HEK293 (cell line): ENCODE measurements at regions not wholly inside any gene's neighbourhood (a gene's known extent, or its start where the extent isn't known, plus 50 kb on each side); places are given as distances from the start of the nearest gene placed in this dataset.

Experiments used
- CTCF ChIA-PET: fragments of 350-600 bp; formaldehyde crosslinking; extraction: SDS; loops from one replicate; lab custom pipeline; 2021; ENCODE audit warnings: antibody characterized with exemption; lab: Yijun Ruan, JAX
- POLR2A ChIA-PET: fragments of 300-600 bp; formaldehyde crosslinking; extraction: SDS; loops from one replicate; lab custom pipeline; 2020; ENCODE audit warnings: antibody characterized with exemption, inconsistent platforms; lab: Yijun Ruan, JAX
- H3K27ac ChIP-seq: fragments of 200-500 bp; sonication (Bioruptor generic); 2 replicates; pipeline ENCODE4 v1.5.1; 2014; ENCODE audit warnings: low read depth, low read length, control low read depth, inconsistent platforms; ENCODE audit errors: extremely low read depth
- H3K36me3 ChIP-seq, 2 experiments: fragments of 200-500 bp in 1 of 2; sonication (Bioruptor generic) in 1 of 2; 1 replicate in 1 of 2; 2 replicates in 1 of 2; pipeline ENCODE4 v1.5.1; 2014 to 2017; ENCODE audit warnings: inconsistent platforms in 2 of 2, low read length in 2 of 2; ENCODE audit not compliant: control insufficient read depth in 2 of 2, insufficient read depth in 1 of 2
- H3K4me1 ChIP-seq: fragments of 200-500 bp; sonication (Bioruptor generic); 2 replicates; pipeline ENCODE4 v1.5.1; 2014; ENCODE audit warnings: mild to moderate bottlenecking, low read length, inconsistent platforms; ENCODE audit not compliant: control insufficient read depth, insufficient read depth
- H3K4me3 ChIP-seq: 2 replicates; pipeline ENCODE4 v1.5.1; 2011; ENCODE audit warnings: low read depth, mild to moderate bottlenecking, control low read depth, low read length, moderate library complexity
- H3K9me3 ChIP-seq: fragments of 200-500 bp; sonication (Bioruptor generic); 2 replicates; pipeline ENCODE4 v1.5.1; 2014; ENCODE audit warnings: low read depth, low read length, inconsistent platforms; ENCODE audit not compliant: control insufficient read depth, insufficient read depth
- GFI1B ChIP-seq: fragments of 450-650 bp; formaldehyde crosslinking; IDR thresholded peaks from 2 replicates; pipeline ENCODE4 v1.5.1; 2016; ENCODE audit warnings: missing biosample characterization, missing genetic modification characterization
- KLF7 ChIP-seq: fragments of 450-650 bp; formaldehyde crosslinking; IDR thresholded peaks from 2 replicates; pipeline ENCODE4 v1.5.1; 2016; ENCODE audit warnings: missing biosample characterization, missing genetic modification characterization, borderline replicate concordance
- TCF7L2 ChIP-seq: IDR thresholded peaks from 2 replicates; pipeline ENCODE4 v1.6.1; 2011; ENCODE audit warnings: low read depth, mild to moderate bottlenecking, inconsistent platforms, low read length, moderate library complexity, borderline replicate concordance
- ZFP37 ChIP-seq: fragments of 450-650 bp; formaldehyde crosslinking; IDR thresholded peaks from 2 replicates; pipeline ENCODE4 v1.5.1; 2016; ENCODE audit warnings: missing biosample characterization, missing genetic modification characterization
- ZNF112 ChIP-seq: fragments of 450-650 bp; formaldehyde crosslinking; IDR thresholded peaks from 2 replicates; pipeline ENCODE4 v1.5.0; 2017; ENCODE audit warnings: missing biosample characterization, missing genetic modification characterization
- ZNF155 ChIP-seq: fragments of 450-650 bp; formaldehyde crosslinking; IDR thresholded peaks from 2 replicates; pipeline ENCODE4 v1.5.1; 2016; ENCODE audit warnings: missing biosample characterization, missing genetic modification characterization
- ZNF175 ChIP-seq: fragments of 450-650 bp; formaldehyde crosslinking; IDR thresholded peaks from 2 replicates; pipeline ENCODE4 v1.5.1; 2016; ENCODE audit warnings: missing biosample characterization, missing genetic modification characterization
- ZNF19 ChIP-seq: fragments of 450-650 bp; formaldehyde crosslinking; IDR thresholded peaks from 2 replicates; pipeline ENCODE4; 2016; ENCODE audit warnings: missing biosample characterization, missing genetic modification characterization, low read depth
- ZNF2 ChIP-seq: fragments of 450-650 bp; formaldehyde crosslinking; IDR thresholded peaks from 2 replicates; pipeline ENCODE4 v1.5.1; 2016; ENCODE audit warnings: missing biosample characterization, missing genetic modification characterization
- ZNF266 ChIP-seq: fragments of 450-650 bp; formaldehyde crosslinking; IDR thresholded peaks from 2 replicates; pipeline ENCODE4 v1.5.1; 2016; ENCODE audit warnings: missing biosample characterization, missing genetic modification characterization, low read depth
- ZNF292 ChIP-seq: fragments of 450-650 bp; formaldehyde crosslinking; IDR thresholded peaks from 2 replicates; pipeline ENCODE4 v1.5.1; 2016; ENCODE audit warnings: low read depth, missing biosample characterization, missing genetic modification characterization, borderline replicate concordance
- ZNF350 ChIP-seq: fragments of 450-650 bp; formaldehyde crosslinking; IDR thresholded peaks from 2 replicates; pipeline ENCODE4 v1.5.0; 2017; ENCODE audit warnings: missing biosample characterization, mild to moderate bottlenecking, missing genetic modification characterization
- ZNF514 ChIP-seq: fragments of 450-650 bp; formaldehyde crosslinking; IDR thresholded peaks from 2 replicates; pipeline ENCODE4 v1.5.1; 2016; ENCODE audit warnings: missing biosample characterization, missing genetic modification characterization
- ZNF654 ChIP-seq: fragments of 450-650 bp; formaldehyde crosslinking; IDR thresholded peaks from 2 replicates; pipeline ENCODE4 v1.5.1; 2016; ENCODE audit warnings: low read depth, missing biosample characterization, missing genetic modification characterization
- ZNF701 ChIP-seq: fragments of 450-650 bp; formaldehyde crosslinking; IDR thresholded peaks from 2 replicates; pipeline ENCODE4 v1.5.1; 2016; ENCODE audit warnings: missing biosample characterization, missing genetic modification characterization
- ZNF785 ChIP-seq: fragments of 450-650 bp; formaldehyde crosslinking; IDR thresholded peaks from 2 replicates; pipeline ENCODE4 v1.5.1; 2016; ENCODE audit warnings: missing biosample characterization, missing genetic modification characterization
- ZSCAN16 ChIP-seq: fragments of 450-650 bp; formaldehyde crosslinking; IDR thresholded peaks from 2 replicates; pipeline ENCODE4 v1.5.1; 2016; ENCODE audit warnings: missing biosample characterization, missing genetic modification characterization
- ZSCAN23 ChIP-seq: fragments of 450-650 bp; formaldehyde crosslinking; IDR thresholded peaks from 2 replicates; pipeline ENCODE4 v1.5.1; 2016; ENCODE audit warnings: missing biosample characterization, missing genetic modification characterization
- TF ChIP-seq, protein P1 (sequence below): fragments of 450-650 bp; formaldehyde crosslinking; IDR thresholded peaks from 2 replicates; pipeline ENCODE4 v1.5.1; 2016; ENCODE audit warnings: missing biosample characterization, missing genetic modification characterization
- TF ChIP-seq, protein P2 (sequence below): fragments of 450-650 bp; formaldehyde crosslinking; conservative IDR thresholded peaks from 2 replicates; pipeline ENCODE4 v1.5.1; 2016; ENCODE audit warnings: low read depth, missing biosample characterization, missing genetic modification characterization
- TF ChIP-seq, protein P3 (sequence below): fragments of 450-650 bp; formaldehyde crosslinking; IDR thresholded peaks from 2 replicates; pipeline ENCODE4 v1.5.1; 2016; ENCODE audit warnings: missing biosample characterization, missing genetic modification characterization
- TF ChIP-seq, protein P4 (sequence below): fragments of 450-650 bp; formaldehyde crosslinking; IDR thresholded peaks from 2 replicates; pipeline ENCODE4 v1.5.1; 2017; ENCODE audit warnings: missing biosample characterization, mild to moderate bottlenecking, missing genetic modification characterization, moderate library complexity

DNA sequence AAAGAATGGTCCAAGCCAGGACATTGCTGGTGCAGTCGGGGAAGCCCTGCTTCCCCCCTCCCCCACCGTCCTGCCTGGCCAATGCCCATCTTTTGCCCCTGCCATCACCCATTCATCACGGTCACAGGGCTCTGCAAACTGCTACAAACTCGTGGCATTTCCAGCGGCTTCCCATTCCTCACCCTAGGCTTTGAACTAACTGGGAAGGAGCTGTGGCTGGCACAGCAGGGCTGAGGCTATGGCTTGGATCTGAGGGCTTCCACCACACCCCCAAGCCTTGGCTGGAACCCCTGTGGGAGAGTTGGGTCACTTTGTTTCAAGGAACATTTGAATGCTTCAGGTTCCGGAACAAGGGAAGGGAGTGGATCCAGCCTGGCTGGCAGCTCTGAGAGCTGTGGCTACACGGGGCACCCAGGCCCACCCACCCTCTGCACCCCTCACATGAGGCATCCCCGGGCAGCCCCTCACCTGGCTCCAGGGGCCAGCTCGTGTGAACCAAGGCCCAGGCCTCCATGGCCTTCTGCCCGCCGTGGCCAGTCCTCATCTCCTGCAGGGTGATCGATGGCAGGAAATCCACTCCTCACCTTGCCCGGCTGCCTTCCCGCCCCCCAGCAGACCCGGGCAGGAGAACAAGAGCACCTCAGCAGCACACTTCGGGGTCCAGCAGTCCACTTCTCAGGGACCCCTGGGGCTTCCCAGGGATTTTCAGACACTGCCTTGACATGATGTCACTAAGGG is 58.8 kb upstream of the OTOS start:
- no peak for TF ChIP-seq ZNF701 (tag by site-specific recombination)
- TF ChIP-seq, protein P1, sequence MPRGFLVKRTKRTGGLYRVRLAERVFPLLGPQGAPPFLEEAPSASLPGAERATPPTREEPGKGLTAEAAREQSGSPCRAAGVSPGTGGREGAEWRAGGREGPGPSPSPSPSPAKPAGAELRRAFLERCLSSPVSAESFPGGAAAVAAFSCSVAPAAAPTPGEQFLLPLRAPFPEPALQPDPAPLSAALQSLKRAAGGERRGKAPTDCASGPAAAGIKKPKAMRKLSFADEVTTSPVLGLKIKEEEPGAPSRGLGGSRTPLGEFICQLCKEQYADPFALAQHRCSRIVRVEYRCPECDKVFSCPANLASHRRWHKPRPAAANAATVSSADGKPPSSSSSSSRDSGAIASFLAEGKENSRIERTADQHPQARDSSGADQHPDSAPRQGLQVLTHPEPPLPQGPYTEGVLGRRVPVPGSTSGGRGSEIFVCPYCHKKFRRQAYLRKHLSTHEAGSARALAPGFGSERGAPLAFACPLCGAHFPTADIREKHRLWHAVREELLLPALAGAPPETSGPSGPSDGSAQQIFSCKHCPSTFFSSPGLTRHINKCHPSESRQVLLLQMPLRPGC = no peak
- no peak for TF ChIP-seq ZNF785 (tag by site-specific recombination)
- TF ChIP-seq ZNF2 (tag by site-specific recombination) = no peak
- no peak for TF ChIP-seq ZSCAN23 (tag by site-specific recombination)
- TF ChIP-seq, protein P2, sequence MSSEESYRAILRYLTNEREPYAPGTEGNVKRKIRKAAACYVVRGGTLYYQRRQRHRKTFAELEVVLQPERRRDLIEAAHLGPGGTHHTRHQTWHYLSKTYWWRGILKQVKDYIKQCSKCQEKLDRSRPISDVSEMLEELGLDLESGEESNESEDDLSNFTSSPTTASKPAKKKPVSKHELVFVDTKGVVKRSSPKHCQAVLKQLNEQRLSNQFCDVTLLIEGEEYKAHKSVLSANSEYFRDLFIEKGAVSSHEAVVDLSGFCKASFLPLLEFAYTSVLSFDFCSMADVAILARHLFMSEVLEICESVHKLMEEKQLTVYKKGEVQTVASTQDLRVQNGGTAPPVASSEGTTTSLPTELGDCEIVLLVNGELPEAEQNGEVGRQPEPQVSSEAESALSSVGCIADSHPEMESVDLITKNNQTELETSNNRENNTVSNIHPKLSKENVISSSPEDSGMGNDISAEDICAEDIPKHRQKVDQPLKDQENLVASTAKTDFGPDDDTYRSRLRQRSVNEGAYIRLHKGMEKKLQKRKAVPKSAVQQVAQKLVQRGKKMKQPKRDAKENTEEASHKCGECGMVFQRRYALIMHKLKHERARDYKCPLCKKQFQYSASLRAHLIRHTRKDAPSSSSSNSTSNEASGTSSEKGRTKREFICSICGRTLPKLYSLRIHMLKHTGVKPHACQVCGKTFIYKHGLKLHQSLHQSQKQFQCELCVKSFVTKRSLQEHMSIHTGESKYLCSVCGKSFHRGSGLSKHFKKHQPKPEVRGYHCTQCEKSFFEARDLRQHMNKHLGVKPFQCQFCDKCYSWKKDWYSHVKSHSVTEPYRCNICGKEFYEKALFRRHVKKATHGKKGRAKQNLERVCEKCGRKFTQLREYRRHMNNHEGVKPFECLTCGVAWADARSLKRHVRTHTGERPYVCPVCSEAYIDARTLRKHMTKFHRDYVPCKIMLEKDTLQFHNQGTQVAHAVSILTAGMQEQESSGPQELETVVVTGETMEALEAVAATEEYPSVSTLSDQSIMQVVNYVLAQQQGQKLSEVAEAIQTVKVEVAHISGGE (tag by site-specific recombination) = no peak
- TF ChIP-seq KLF7 (tag by site-specific recombination) = no peak
- TF ChIP-seq, protein P3, sequence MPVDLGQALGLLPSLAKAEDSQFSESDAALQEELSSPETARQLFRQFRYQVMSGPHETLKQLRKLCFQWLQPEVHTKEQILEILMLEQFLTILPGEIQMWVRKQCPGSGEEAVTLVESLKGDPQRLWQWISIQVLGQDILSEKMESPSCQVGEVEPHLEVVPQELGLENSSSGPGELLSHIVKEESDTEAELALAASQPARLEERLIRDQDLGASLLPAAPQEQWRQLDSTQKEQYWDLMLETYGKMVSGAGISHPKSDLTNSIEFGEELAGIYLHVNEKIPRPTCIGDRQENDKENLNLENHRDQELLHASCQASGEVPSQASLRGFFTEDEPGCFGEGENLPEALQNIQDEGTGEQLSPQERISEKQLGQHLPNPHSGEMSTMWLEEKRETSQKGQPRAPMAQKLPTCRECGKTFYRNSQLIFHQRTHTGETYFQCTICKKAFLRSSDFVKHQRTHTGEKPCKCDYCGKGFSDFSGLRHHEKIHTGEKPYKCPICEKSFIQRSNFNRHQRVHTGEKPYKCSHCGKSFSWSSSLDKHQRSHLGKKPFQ (tag by site-specific recombination) = no peak
- no peak for TF ChIP-seq GFI1B (tag by site-specific recombination)
- TF ChIP-seq TCF7L2 = no peak
- TF ChIP-seq ZFP37 = no peak
- TF ChIP-seq ZNF654 (tag by site-specific recombination) = no peak
- TF ChIP-seq ZNF266 (tag by site-specific recombination) = no peak
- no peak for TF ChIP-seq ZNF155 (tag by site-specific recombination)
- TF ChIP-seq, all 188 proteins: peak for 0
- no peak overlapping the region for H3K4me3 ChIP-seq
- POLR2A ChIA-PET = interaction anchor here (0.7 kb wide), 1 partner anchor 93 kb away, joined by 4 read pairs; no protein-coding TSS in a partner anchor
- CTCF ChIA-PET = interaction anchor here (0.7 kb wide), 1 partner anchor 21 kb away, joined by 3 read pairs; no protein-coding TSS in a partner anchor
- H3K9me3 ChIP-seq = no peaks in the 10 kb centered on the region
- H3K27ac ChIP-seq = no peak overlapping the region
- H3K36me3 ChIP-seq = no peaks in the 10 kb centered on the region
- H3K4me1 ChIP-seq = no peaks in the 10 kb centered on the region

DNA sequence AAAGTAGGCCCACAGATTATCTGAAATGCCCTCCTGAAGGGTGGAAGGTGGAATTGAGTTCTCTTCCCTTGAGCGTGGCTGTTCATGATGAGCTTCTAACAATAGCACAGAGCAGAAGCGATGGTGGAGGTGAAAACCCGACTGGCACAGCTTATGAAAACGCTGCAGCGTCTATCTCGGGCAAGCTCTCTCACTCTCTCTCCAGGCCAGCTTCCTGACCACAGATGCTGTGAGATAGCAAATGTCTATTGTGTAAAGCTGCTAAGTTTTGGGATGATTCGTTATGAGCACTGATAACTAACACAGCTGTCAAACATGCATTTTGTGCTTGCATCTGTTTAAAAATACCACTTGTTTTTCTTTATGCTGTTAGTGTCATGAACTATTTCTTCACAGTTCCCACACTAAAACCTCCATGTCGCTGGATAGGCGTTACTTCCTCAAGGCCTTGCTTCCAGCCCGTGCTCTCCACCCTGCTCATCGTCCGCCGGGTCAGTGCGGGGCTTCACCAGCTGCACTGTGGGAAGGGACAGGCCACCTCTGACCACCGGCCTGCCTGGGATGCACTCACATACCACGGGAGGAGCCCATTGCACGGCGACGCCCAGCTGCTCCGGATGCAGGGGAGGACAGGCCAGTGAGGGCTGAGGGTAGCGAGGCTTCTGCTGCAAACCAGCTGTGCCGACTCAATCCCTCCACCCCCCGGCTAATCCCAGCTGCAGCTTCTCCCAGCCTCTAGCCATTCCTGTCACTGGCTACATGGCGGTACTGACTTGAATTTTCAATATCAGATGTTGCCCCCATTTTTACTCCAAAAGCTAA is 60.0 kb upstream of the OTOS start:
- CTCF ChIA-PET = interaction anchor here (0.6 kb wide), 1 partner anchor 1350 kb away, joined by 3 read pairs; no protein-coding TSS in a partner anchor
- TF ChIP-seq ZNF350 (tag by site-specific recombination) = no peak
- TF ChIP-seq, protein P4, sequence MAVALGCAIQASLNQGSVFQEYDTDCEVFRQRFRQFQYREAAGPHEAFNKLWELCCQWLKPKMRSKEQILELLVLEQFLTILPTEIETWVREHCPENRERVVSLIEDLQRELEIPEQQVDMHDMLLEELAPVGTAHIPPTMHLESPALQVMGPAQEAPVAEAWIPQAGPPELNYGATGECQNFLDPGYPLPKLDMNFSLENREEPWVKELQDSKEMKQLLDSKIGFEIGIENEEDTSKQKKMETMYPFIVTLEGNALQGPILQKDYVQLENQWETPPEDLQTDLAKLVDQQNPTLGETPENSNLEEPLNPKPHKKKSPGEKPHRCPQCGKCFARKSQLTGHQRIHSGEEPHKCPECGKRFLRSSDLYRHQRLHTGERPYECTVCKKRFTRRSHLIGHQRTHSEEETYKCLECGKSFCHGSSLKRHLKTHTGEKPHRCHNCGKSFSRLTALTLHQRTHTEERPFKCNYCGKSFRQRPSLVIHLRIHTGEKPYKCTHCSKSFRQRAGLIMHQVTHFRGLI (tag by site-specific recombination) = no peak
- TF ChIP-seq ZNF19 (tag by site-specific recombination) = no peak
- TF ChIP-seq, protein P3 (tag by site-specific recombination) = no peak
- no peak for TF ChIP-seq ZNF654 (tag by site-specific recombination)
- no peak for TF ChIP-seq ZSCAN16 (tag by site-specific recombination)
- TF ChIP-seq ZNF266 (tag by site-specific recombination) = no peak
- TF ChIP-seq ZNF514 = no peak
- no peak for TF ChIP-seq ZNF175
- TF ChIP-seq ZNF112 = no peak
- no peak for TF ChIP-seq ZFP37
- TF ChIP-seq ZNF292 = no peak

More for the DNA sequence above, 60.0 kb upstream of the OTOS start:
- H3K4me1 ChIP-seq = no peaks in the 10 kb centered on the region
- POLR2A ChIA-PET = interaction anchor here (0.7 kb wide), 1 partner anchor 94 kb away, joined by 4 read pairs; no protein-coding TSS in a partner anchor
- H3K9me3 ChIP-seq = no peaks in the 10 kb centered on the region
- no peak overlapping the region for H3K27ac ChIP-seq
- H3K36me3 ChIP-seq = no peaks in the 10 kb centered on the region
- no peak overlapping the region for H3K4me3 ChIP-seq
